Ishikawa (cell line): ENCODE measurements at regions not wholly inside any gene's neighbourhood (a gene's known extent, or its start where the extent isn't known, plus 50 kb on each side); places are given as distances from the start of the nearest gene placed in this dataset.

Experiments used
- EGR1 ChIP-seq: IDR thresholded peaks from 2 replicates; pipeline ENCODE4 v1.6.1; 2012
- EP300 ChIP-seq: IDR thresholded peaks from 2 replicates; pipeline ENCODE4 v1.6.1; 2012; ENCODE audit warnings: borderline replicate concordance
- REST ChIP-seq: IDR thresholded peaks from 2 replicates; pipeline ENCODE4 v1.6.1; 2012; ENCODE audit warnings: low read depth, mild to moderate bottlenecking

GRCh38 chr6:1547785-1548184 lies 61.9 kb upstream of the FOXC1 start:
- no peak for TF ChIP-seq EP300
- TF ChIP-seq EGR1, result no peak
- no peak for TF ChIP-seq REST
